Ureter (tissue), 1 donor: ENCODE measurements at regions not wholly inside any gene's neighbourhood (a gene's known extent, or its start where the extent isn't known, plus 50 kb on each side); places are given as distances from the start of the nearest gene placed in this dataset.
"Not testable (repeated sequence)": the region's sequence is repeated elsewhere in the genome, so short reads cannot be mapped to it uniquely, and the experiment has no call there.

Experiments
- DNase-seq: peaks from one replicate; pipeline ENCODE4 v3.0.0-alpha.2; 2020; ENCODE audit warnings: low spot score
- donor health status: DM: yes; HTN: yes; CAD: no.

GRCh38 chrX:43373032-43373431, 283.1 kb upstream of the MAOA start:
- no peak for DNase-seq

- DNase-seq: no peak
Measured at GRCh38 chrX:43375136-43375535, 281.0 kb upstream of the MAOA start.

GRCh38 chrX:43380704-43381103, 275.4 kb upstream of the MAOA start:
- DNase-seq: no peak

GRCh38 chrX:43386875-43387274, 269.2 kb upstream of the MAOA start:
- no peak for DNase-seq

GRCh38 chrX:43405191-43405590, 250.9 kb upstream of the MAOA start:
- DNase-seq: no peak

GRCh38 chrX:43423876-43424275, 232.2 kb upstream of the MAOA start:
- no peak for DNase-seq

GRCh38 chrX:43436517-43436916, 219.6 kb upstream of the MAOA start:
- DNase-seq: no peak

GRCh38 chrX:43446752-43447151, 209.3 kb upstream of the MAOA start:
- DNase-seq: no peak

- DNase-seq: no peak
Measured at GRCh38 chrX:43448688-43449087, 207.4 kb upstream of the MAOA start.

- no peak for DNase-seq
Measured at GRCh38 chrX:43450355-43450754, 205.7 kb upstream of the MAOA start.

- not testable (repeated sequence) for DNase-seq
Measured at GRCh38 chrX:43451976-43452686, 204.0 kb upstream of the MAOA start.

GRCh38 chrX:43456063-43456462, 200.0 kb upstream of the MAOA start:
- DNase-seq: no peak

GRCh38 chrX:43456906-43457305, 199.2 kb upstream of the MAOA start:
- no peak for DNase-seq

- no peak for DNase-seq
Measured at GRCh38 chrX:43467608-43468234, 188.4 kb upstream of the MAOA start.

- DNase-seq: no peak
Measured at GRCh38 chrX:43469391-43470054, 186.6 kb upstream of the MAOA start.

GRCh38 chrX:43474321-43474720, 181.8 kb upstream of the MAOA start:
- no peak for DNase-seq

GRCh38 chrX:43479070-43479469, 177.0 kb upstream of the MAOA start:
- no peak for DNase-seq

- no peak for DNase-seq
Measured at GRCh38 chrX:43479850-43480249, 176.2 kb upstream of the MAOA start.

GRCh38 chrX:43481576-43481975, 174.5 kb upstream of the MAOA start:
- no peak for DNase-seq

GRCh38 chrX:43493756-43494155, 162.3 kb upstream of the MAOA start:
- no peak for DNase-seq

- DNase-seq: no peak
Measured at GRCh38 chrX:43500246-43500645, 155.9 kb upstream of the MAOA start.

- DNase-seq: no peak
Measured at GRCh38 chrX:43500996-43501694, 155.0 kb upstream of the MAOA start.

GRCh38 chrX:43504394-43504793, 151.7 kb upstream of the MAOA start:
- no peak for DNase-seq
